PC-9 (cell line): ENCODE measurements at regions not wholly inside any gene's neighbourhood (a gene's known extent, or its start where the extent isn't known, plus 50 kb on each side); places are given as distances from the start of the nearest gene placed in this dataset.

Experiments used
- BruUV-seq: library from RNA; stranded (reverse); fragments of 400-500 nt; replicated peaks from 2 replicates; lab custom pipeline; 2021; lab: Mats Ljungman, UMichigan
- CTCF ChIA-PET: fragments of 300-600 bp; sonication (Branson Sonifier 250); formaldehyde crosslinking; loops from one replicate; lab custom pipeline; 2022; ENCODE audit warnings: antibody characterized with exemption; lab: Charles Lee
- POLR2A ChIA-PET: fragments of 300-600 bp; sonication (Branson Sonifier 250); formaldehyde crosslinking; loops from one replicate; lab custom pipeline; 2022; ENCODE audit warnings: antibody characterized with exemption; ENCODE audit not compliant: unreplicated experiment; lab: Charles Lee
- DNase-seq, 2 experiments: peaks; one replicate each; pipeline versions ENCODE4 v3.0.0 to v3.0.0-alpha.2; 2015 to 2022; ENCODE audit warnings: mixed read lengths in 1 of 2
- H2AFZ ChIP-seq: fragments of 200-600 bp; sonication (generic); 2 replicates; pipeline ENCODE4 v1.8.1; 2017; ENCODE audit warnings: antibody characterized with exemption
- H3F3A ChIP-seq: fragments of 200-600 bp; sonication (generic); 2 replicates; pipeline ENCODE4 v1.8.1; 2017; ENCODE audit warnings: antibody characterized with exemption, mild to moderate bottlenecking, low read depth; ENCODE audit not compliant: insufficient read depth
- H3K27ac ChIP-seq: fragments of 200-600 bp; sonication (generic); 2 replicates; pipeline ENCODE4 v1.6.1; 2016; ENCODE audit warnings: mixed run types
- H3K27me3 ChIP-seq: fragments of 200-600 bp; sonication (generic); 2 replicates; pipeline ENCODE4 v1.6.1; 2016; ENCODE audit warnings: low read depth, mixed run types; ENCODE audit not compliant: insufficient read depth
- H3K36me3 ChIP-seq: fragments of 200-600 bp; sonication (generic); 2 replicates; pipeline ENCODE4 v1.6.1; 2016; ENCODE audit warnings: low read depth, mixed run types
- H3K4me1 ChIP-seq: fragments of 200-600 bp; sonication (generic); replicated peaks from 2 replicates; pipeline ENCODE4 v1.6.1; 2016; ENCODE audit warnings: mixed run types; ENCODE audit not compliant: insufficient read depth
- H3K4me2 ChIP-seq: fragments of 200-600 bp; sonication (generic); 2 replicates; pipeline ENCODE4 v1.6.1; 2017; ENCODE audit warnings: mixed run types
- H3K4me3 ChIP-seq: fragments of 200-600 bp; sonication (generic); 2 replicates; pipeline ENCODE4 v1.6.1; 2016; ENCODE audit warnings: mixed run types
- H3K79me2 ChIP-seq: fragments of 200-600 bp; sonication (generic); 2 replicates; pipeline ENCODE4 v1.6.1; 2017; ENCODE audit warnings: low read depth, mixed run types
- H3K9me2 ChIP-seq: fragments of 200-600 bp; sonication (generic); 2 replicates; pipeline ENCODE4 v1.8.1; 2017; ENCODE audit warnings: mild to moderate bottlenecking; ENCODE audit not compliant: insufficient read depth
- H3K9me3 ChIP-seq: fragments of 200-600 bp; sonication (generic); 2 replicates; pipeline ENCODE4 v1.8.1; 2016; ENCODE audit warnings: low read depth; ENCODE audit not compliant: insufficient read depth
- H4K20me1 ChIP-seq: fragments of 200-600 bp; sonication (generic); 2 replicates; pipeline ENCODE4 v1.8.1; 2017; ENCODE audit not compliant: insufficient read depth
- EZH2 ChIP-seq: fragments of 200-600 bp; sonication (generic); IDR thresholded peaks from 2 replicates; pipeline ENCODE4 v1.8.0; 2017; ENCODE audit warnings: antibody characterized with exemption, low read depth
- intact Hi-C: fragments of 100-400 bp; cut with micrococcal nuclease; formaldehyde crosslinking; loops from one replicate; pipeline ENCODE4 v1.10.0; 2022; ENCODE audit not compliant: unreplicated experiment
- TF ChIP-seq, protein P1 (sequence below): fragments of 200-600 bp; sonication (generic); conservative IDR thresholded peaks from 2 replicates; pipeline ENCODE4 v1.6.1; 2017; ENCODE audit warnings: mixed run types, antibody characterized with exemption, mild to moderate bottlenecking, moderate library complexity

DNA sequence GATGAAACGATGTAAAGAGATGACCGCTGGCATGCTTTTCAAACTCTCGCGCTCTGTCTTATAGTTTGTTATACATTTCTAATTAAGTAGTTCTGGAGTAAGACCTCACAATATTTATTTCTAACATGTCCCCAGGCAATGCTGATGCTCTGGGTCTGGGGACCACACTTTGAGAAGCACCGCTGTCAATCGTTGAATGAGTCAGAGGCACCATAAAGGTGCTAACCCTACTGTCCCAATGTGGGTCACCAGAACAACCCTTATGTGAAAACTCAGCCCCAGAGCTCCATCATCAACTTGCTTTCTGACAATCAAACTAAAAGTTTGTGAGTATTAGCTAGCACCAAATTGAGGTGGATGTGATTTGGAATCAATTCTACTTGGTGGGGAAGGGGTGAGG is 284.1 kb upstream of the PRKCQ start:
- ChIA-PET POLR2A (interaction anchor here (0.6 kb wide), 1 partner anchor 127 kb away, joined by 15 read pairs; no protein-coding TSS in a partner anchor), CTCF (no interaction called here)
- TF ChIP-seq EZH2: no peak
- TF ChIP-seq, protein P1, sequence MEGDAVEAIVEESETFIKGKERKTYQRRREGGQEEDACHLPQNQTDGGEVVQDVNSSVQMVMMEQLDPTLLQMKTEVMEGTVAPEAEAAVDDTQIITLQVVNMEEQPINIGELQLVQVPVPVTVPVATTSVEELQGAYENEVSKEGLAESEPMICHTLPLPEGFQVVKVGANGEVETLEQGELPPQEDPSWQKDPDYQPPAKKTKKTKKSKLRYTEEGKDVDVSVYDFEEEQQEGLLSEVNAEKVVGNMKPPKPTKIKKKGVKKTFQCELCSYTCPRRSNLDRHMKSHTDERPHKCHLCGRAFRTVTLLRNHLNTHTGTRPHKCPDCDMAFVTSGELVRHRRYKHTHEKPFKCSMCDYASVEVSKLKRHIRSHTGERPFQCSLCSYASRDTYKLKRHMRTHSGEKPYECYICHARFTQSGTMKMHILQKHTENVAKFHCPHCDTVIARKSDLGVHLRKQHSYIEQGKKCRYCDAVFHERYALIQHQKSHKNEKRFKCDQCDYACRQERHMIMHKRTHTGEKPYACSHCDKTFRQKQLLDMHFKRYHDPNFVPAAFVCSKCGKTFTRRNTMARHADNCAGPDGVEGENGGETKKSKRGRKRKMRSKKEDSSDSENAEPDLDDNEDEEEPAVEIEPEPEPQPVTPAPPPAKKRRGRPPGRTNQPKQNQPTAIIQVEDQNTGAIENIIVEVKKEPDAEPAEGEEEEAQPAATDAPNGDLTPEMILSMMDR: no peak
- intact Hi-C loops: no loop called here
- H4K20me1 ChIP-seq: no peaks in the 10 kb centered on the region
- no peaks in the 10 kb centered on the region for H3K4me1 ChIP-seq
- H3K27me3 ChIP-seq: no peaks in the 10 kb centered on the region
- no peaks in the 10 kb centered on the region for H3K9me2 ChIP-seq
- no peak for DNase-seq
- no peaks in the 10 kb centered on the region for H3F3A ChIP-seq
- no peaks in the 10 kb centered on the region for H3K36me3 ChIP-seq
- BruUV-seq: no TSS peak
- no peak overlapping the region for H3K4me3 ChIP-seq
- H2AFZ ChIP-seq: no peak overlapping the region
- no peaks in the 10 kb centered on the region for H3K79me2 ChIP-seq
- no peak overlapping the region for H3K4me2 ChIP-seq
- H3K9me3 ChIP-seq: no peaks in the 10 kb centered on the region
- H3K27ac ChIP-seq: no peak overlapping the region

DNA sequence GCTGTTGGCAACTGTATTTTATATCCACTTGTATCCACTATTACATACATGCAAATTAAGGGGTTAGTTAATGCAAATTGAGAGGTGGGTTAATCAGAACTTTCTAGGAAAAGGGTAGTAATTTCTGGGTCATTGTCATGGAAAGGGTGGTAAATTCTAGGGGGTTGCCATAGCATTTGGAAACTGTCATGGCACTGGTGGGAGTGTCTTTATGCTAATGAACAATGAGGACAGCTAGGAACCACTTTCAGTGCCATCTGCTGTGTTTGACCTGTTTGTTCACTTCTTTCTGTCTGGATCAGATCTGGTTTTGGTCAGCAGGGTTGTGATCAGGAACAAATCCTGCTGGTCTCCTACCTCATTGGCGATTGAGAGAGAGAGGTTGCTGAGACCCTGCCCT is 283.3 kb upstream of the PRKCQ start:
- H3K79me2 ChIP-seq: no peaks in the 10 kb centered on the region
- CTCF ChIA-PET: no interaction called here
- no peaks in the 10 kb centered on the region for H3F3A ChIP-seq
- no peak overlapping the region for H3K27ac ChIP-seq
- H3K9me2 ChIP-seq: no peaks in the 10 kb centered on the region
- no peak for TF ChIP-seq EZH2
- TF ChIP-seq, protein P1: no peak
- intact Hi-C loops: no loop called here
- no peaks in the 10 kb centered on the region for H3K4me1 ChIP-seq
- H3K36me3 ChIP-seq: no peaks in the 10 kb centered on the region
- BruUV-seq: no TSS peak
- POLR2A ChIA-PET: no interaction called here
- no peaks in the 10 kb centered on the region for H3K27me3 ChIP-seq
- DNase-seq: no peak
- H3K4me2 ChIP-seq: no peak overlapping the region
- H4K20me1 ChIP-seq: no peaks in the 10 kb centered on the region
- no peak overlapping the region for H2AFZ ChIP-seq
- H3K4me3 ChIP-seq: no peak overlapping the region
- no peaks in the 10 kb centered on the region for H3K9me3 ChIP-seq

DNA sequence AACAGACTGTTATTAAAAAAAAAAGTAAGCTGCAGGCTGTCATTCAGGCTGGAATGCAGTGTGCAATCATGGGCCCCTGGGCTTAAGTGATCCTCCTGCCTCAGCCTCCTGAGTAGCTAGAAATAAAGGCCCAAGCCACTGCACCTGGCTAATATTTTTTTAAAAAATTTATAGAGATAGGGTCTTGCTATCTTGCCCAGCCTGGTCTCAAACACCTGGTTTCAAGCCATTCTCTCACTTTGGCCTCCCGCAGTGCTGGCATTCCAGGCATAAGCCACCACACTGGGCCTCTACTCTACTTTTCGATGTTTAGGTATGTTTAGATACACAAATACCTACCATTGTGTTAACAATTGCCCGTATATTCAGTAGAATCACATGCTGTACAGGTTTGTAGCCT is 270.4 kb upstream of the PRKCQ start:
- intact Hi-C loops: no loop called here
- H3K27ac ChIP-seq: no peak overlapping the region
- H3K79me2 ChIP-seq: no peaks in the 10 kb centered on the region
- H3K36me3 ChIP-seq: no peaks in the 10 kb centered on the region
- no peaks in the 10 kb centered on the region for H3F3A ChIP-seq
- H3K9me3 ChIP-seq: no peaks in the 10 kb centered on the region
- DNase-seq: no peak
- CTCF ChIA-PET: no interaction called here
- no peak overlapping the region for H3K4me2 ChIP-seq
- no peaks in the 10 kb centered on the region for H3K4me1 ChIP-seq
- no peak overlapping the region for H3K4me3 ChIP-seq
- no peak for TF ChIP-seq EZH2
- TF ChIP-seq, protein P1: no peak
- no peak overlapping the region for H2AFZ ChIP-seq
- no peaks in the 10 kb centered on the region for H3K9me2 ChIP-seq
- no peaks in the 10 kb centered on the region for H4K20me1 ChIP-seq
- no peaks in the 10 kb centered on the region for H3K27me3 ChIP-seq
- no TSS peak for BruUV-seq
- POLR2A ChIA-PET: no interaction called here
